ENCODE measurements at regions not wholly inside any gene's neighbourhood (a gene's known extent, or its start where the extent isn't known, plus 50 kb on each side); places are given as distances from the start of the nearest gene placed in this dataset.

DNA sequence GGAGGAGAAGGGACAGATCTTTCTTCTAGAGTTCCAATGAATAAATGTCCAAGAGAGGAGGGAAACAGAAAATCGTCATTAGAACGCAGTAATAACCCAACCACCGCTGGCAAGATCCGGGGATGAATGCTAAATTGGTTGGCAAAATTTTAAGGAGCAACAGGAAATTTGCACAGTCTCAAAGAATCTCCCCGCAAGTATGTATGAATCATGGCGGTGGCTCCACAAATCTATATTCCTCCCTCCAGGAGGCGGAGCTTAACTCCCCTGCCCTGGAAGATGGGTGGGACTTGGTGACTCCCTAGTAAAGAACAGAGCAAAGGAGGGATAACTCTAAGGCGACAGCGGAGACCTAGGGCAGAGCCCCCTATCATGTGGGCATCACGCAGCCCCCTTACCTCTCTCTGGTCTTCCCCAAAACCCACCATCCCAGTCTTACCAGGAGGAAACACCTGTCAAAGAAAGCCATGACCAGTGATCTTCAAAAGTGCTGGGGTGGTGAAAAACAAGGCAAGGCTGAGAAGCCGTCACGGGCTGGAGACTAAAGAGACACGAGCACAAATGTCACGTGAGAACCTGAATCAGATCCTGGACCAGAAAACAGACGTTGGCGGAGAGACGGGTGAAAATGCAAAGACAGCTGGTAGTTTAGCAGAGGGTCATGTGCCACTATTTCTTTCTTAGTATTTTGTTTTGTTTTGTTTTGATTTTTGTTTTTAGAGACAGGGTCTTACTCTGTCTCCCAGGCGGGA, 125.8 kb downstream of the NCOR2 start:
- 77% methylated on average over 12 of the region's 18 CpGs for WGBS (ENCODE audit: insufficient coverage)
- peak in 1 of 6 donors; percentile 47 for DNase-seq (ENCODE audit: low read depth in 4 of 6, low spot score in 6 of 6)
- Histone ChIP-seq H3K27ac (ENCODE audit: low read depth, low read length) (no peak overlapping the region), H3K4me1 (ENCODE audit: control insufficient read depth, insufficient read depth, low read length) (peaks cover 52% of the 10 kb centered on the region), H3K9me3 (ENCODE audit: control insufficient read depth, insufficient read depth, low read length) (no peaks in the 10 kb centered on the region), H3K4me3 (ENCODE audit: low read depth, low read length) (no peak overlapping the region), H3K36me3 (ENCODE audit: control insufficient read depth, insufficient read depth, low read length) (peaks cover 69% of the 10 kb centered on the region), H3K27me3 (ENCODE audit: control insufficient read depth, insufficient read depth, low read length) (no peaks in the 10 kb centered on the region)

DNA sequence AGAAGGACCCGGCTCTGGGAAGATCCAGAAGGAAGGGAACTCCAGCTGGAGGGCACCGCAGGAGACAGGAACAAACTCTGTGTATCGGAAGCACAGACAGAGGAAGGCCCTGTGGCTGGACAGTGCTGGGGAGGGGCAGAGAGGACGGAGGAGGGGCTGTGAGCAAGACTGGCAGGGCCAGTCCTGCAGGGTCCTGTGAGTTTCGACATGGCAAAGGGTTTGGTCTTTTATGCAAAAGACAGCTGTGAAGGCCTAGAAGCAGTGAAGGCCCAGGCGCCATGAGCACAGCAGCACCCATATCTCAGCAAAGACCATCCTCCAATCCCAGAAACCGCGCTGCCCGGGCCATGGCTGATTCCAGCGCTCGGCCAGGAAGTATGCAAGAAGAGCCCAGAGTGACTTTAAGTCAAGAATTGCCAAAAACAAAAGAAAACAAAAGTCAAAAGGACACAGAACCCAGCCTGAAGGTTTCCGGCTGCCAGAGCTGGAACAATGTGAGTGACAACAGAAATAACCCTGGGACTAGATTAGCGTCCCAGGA, 126.5 kb downstream of the NCOR2 start:
- no peak overlapping the region for H3K27ac ChIP-seq (ENCODE audit: low read depth, low read length)
- peaks cover 72% of the 10 kb centered on the region for H3K36me3 ChIP-seq (ENCODE audit: control insufficient read depth, insufficient read depth, low read length)
- H3K4me1 ChIP-seq (ENCODE audit: control insufficient read depth, insufficient read depth, low read length), result peaks cover 46% of the 10 kb centered on the region
- no peak overlapping the region for H3K4me3 ChIP-seq (ENCODE audit: low read depth, low read length)
- WGBS (ENCODE audit: insufficient coverage), result 82% methylated on average over 12 of the region's 13 CpGs
- no peaks in the 10 kb centered on the region for H3K27me3 ChIP-seq (ENCODE audit: control insufficient read depth, insufficient read depth, low read length)
- no peaks in the 10 kb centered on the region for H3K9me3 ChIP-seq (ENCODE audit: control insufficient read depth, insufficient read depth, low read length)
- DNase-seq (ENCODE audit: low read depth in 4 of 6, low spot score in 6 of 6), result no peak

DNA sequence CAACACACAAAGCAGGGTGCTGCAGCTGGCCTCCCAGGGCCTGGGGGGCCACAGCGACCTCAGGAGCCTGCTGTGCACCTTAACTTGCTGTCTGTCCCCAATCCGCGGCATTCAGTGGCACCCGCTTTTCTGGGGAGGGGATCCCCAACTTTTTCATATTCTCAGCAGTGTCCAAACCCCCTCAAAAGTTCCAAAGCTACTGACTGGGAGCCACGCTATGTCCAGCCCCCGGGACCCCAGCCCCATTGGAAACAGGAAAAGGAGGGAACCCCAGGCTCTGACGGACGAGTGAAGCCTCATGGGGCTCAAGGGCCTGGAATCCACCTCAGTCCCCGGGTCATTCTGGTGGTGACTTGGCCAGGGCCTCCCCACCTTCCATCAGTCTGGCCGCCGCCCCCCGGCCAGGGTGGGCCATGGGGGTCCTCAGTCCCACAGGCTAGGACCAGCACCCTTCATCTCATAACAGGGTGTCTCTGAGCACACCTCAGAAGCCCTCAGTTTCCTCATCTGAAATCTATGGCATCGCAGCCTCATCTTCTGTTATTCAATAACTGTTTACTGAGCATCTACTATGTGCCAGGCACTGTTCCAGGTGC, 127.3 kb downstream of the NCOR2 start:
- 91% methylated on average over 12 of the region's 13 CpGs for WGBS (ENCODE audit: insufficient coverage)
- no peak overlapping the region for H3K27ac ChIP-seq (ENCODE audit: low read depth, low read length)
- H3K9me3 ChIP-seq (ENCODE audit: control insufficient read depth, insufficient read depth, low read length), result no peaks in the 10 kb centered on the region
- peaks cover 72% of the 10 kb centered on the region for H3K36me3 ChIP-seq (ENCODE audit: control insufficient read depth, insufficient read depth, low read length)
- H3K4me1 ChIP-seq (ENCODE audit: control insufficient read depth, insufficient read depth, low read length), result peaks cover 45% of the 10 kb centered on the region
- no peak for DNase-seq (ENCODE audit: low read depth in 4 of 6, low spot score in 6 of 6)
- H3K27me3 ChIP-seq (ENCODE audit: control insufficient read depth, insufficient read depth, low read length), result no peaks in the 10 kb centered on the region
- H3K4me3 ChIP-seq (ENCODE audit: low read depth, low read length), result no peak overlapping the region

DNA sequence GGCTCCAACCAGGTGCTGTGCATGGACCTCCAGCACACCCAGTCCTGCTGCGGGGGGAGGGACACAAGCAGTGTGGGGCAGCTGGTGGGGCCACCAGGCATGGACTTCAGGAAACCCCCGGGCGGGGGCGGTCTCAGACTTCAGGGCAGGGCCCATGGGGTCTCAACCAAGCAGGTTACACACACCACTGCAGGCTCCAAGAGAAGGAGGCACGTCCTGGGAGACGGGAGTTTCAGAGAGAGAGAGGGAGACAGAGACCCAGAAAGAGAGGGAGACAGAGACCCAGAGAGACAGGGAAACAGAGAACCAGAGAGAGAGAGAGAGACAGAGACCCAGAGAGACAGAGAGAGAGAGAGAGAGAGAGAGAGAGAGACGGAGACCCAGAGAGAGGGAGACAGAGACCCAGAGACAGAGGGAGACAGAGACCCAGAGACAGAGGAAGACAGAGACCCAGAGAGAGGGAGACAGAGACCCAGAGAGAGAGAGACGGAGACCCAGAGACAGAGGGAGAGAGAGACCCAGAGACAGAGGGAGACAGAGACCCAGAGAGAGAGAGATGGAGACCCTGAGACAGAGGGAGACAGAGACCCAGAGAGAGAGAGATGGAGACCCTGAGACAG, 128.9 kb downstream of the NCOR2 start:
- Histone ChIP-seq H3K27ac (ENCODE audit: low read depth, low read length) (no peak overlapping the region), H3K4me3 (ENCODE audit: low read depth, low read length) (no peak overlapping the region), H3K9me3 (ENCODE audit: control insufficient read depth, insufficient read depth, low read length) (no peaks in the 10 kb centered on the region), H3K27me3 (ENCODE audit: control insufficient read depth, insufficient read depth, low read length) (no peaks in the 10 kb centered on the region), H3K4me1 (ENCODE audit: control insufficient read depth, insufficient read depth, low read length) (peaks cover 52% of the 10 kb centered on the region), H3K36me3 (ENCODE audit: control insufficient read depth, insufficient read depth, low read length) (peaks cover 69% of the 10 kb centered on the region)
- no peak for DNase-seq (ENCODE audit: low read depth in 4 of 6, low spot score in 6 of 6)
- WGBS (ENCODE audit: insufficient coverage), result 76% methylated on average over 5 of the region's 8 CpGs

DNA sequence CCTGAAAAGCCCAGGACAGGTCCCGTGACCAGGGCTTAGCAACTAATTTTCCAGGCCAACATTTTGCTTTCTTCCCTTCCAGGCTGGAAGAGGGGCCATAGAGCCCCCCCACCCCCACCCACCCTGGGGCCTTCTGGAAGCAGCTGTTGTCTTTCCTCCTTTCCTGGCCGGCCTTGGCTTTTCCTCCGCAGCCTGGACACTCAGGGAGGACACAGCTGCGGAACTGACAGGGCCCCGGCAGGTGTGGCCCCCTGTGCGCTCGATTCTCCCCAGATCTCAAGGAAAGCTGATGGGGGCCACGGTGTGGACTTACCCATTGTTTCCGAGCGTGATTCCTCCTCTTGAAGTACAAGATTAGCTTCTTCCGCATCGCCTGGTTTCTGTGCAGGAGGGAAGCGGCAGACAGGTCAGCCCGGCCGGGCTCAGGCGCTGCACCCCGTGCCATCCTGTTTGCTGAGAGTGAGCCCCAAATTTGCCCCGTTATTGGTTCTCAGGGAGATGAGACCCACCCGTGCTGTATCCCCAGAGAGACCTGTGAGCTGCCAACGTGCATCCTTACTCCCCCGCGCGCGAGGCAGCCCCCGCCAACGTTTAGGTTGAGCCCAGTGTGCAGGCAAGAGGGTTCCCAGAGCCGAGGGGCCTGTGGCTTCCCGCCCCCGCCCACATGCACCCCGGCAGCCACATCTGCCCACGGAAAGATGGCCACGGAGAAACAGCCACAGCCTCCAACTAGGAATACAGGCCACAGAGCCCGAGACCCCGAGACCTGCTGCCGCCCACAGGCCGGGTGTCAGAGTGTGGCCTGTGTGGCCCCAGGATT, 129.6 kb downstream of the NCOR2 start:
- DNase-seq (ENCODE audit: low read depth in 4 of 6, low spot score in 6 of 6), result no peak
- peaks cover 54% of the 10 kb centered on the region for H3K4me1 ChIP-seq (ENCODE audit: control insufficient read depth, insufficient read depth, low read length)
- H3K9me3 ChIP-seq (ENCODE audit: control insufficient read depth, insufficient read depth, low read length), result no peaks in the 10 kb centered on the region
- H3K36me3 ChIP-seq (ENCODE audit: control insufficient read depth, insufficient read depth, low read length), result peaks cover 71% of the 10 kb centered on the region
- WGBS (ENCODE audit: insufficient coverage), result 74% methylated on average over 27 of the region's 36 CpGs
- no peak overlapping the region for H3K4me3 ChIP-seq (ENCODE audit: low read depth, low read length)
- H3K27me3 ChIP-seq (ENCODE audit: control insufficient read depth, insufficient read depth, low read length), result no peaks in the 10 kb centered on the region
- H3K27ac ChIP-seq (ENCODE audit: low read depth, low read length), result no peak overlapping the region

DNA sequence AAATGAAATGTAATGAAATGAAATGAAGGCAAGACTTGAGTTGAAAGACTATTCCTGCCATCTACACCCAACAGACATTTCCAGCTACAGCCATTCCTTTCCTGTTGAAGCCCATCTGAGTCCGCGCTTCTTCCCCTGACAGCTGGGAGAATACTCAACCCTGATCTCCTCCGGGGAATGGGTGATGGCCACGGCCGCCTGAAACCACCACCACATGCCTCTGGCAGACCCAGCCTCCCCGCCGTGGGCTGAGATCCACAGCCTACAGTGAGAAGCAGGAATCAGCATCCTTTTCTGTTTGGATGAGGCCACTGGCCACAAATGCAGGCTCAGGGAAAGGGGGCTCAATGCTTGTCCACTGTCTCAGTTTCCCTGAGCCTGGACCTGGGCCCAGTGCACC, 130.3 kb downstream of the NCOR2 start:
- Histone ChIP-seq H3K4me1 (ENCODE audit: control insufficient read depth, insufficient read depth, low read length) (peaks cover 60% of the 10 kb centered on the region), H3K4me3 (ENCODE audit: low read depth, low read length) (no peak overlapping the region), H3K36me3 (ENCODE audit: control insufficient read depth, insufficient read depth, low read length) (peaks cover 72% of the 10 kb centered on the region), H3K27ac (ENCODE audit: low read depth, low read length) (no peak overlapping the region), H3K27me3 (ENCODE audit: control insufficient read depth, insufficient read depth, low read length) (no peaks in the 10 kb centered on the region), H3K9me3 (ENCODE audit: control insufficient read depth, insufficient read depth, low read length) (no peaks in the 10 kb centered on the region)
- DNase-seq (ENCODE audit: low read depth in 4 of 6, low spot score in 6 of 6), result no peak
- 69% methylated on average over 4 of the region's 7 CpGs for WGBS (ENCODE audit: insufficient coverage)

DNA sequence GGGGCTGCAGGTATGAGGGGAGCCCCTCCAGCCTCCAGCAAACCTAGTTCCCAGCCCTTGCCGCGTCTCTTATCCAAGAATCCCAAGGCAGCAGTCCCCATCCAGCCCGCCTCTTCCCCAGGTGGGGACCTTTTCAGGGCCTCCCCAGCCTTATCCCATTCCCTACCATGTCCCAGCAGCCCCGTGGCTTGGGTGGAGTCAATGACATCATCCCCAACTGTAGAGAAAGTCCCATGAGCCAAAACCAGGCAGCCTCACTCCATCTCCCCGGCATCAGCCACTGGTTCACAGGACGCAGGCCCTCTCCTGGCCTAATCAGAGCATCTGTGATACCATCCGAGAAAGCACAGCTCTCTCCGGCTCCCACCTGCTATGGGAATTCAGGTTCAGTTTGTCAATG, 131.0 kb downstream of the NCOR2 start:
- no peaks in the 10 kb centered on the region for H3K27me3 ChIP-seq (ENCODE audit: control insufficient read depth, insufficient read depth, low read length)
- H3K9me3 ChIP-seq (ENCODE audit: control insufficient read depth, insufficient read depth, low read length), result no peaks in the 10 kb centered on the region
- DNase-seq (ENCODE audit: low read depth in 4 of 6, low spot score in 6 of 6), result no peak
- H3K27ac ChIP-seq (ENCODE audit: low read depth, low read length), result no peak overlapping the region
- WGBS (ENCODE audit: insufficient coverage), result 81% methylated on average over 4 of the region's 8 CpGs
- H3K36me3 ChIP-seq (ENCODE audit: control insufficient read depth, insufficient read depth, low read length), result peaks cover 73% of the 10 kb centered on the region
- no peak overlapping the region for H3K4me3 ChIP-seq (ENCODE audit: low read depth, low read length)
- H3K4me1 ChIP-seq (ENCODE audit: control insufficient read depth, insufficient read depth, low read length), result peaks cover 62% of the 10 kb centered on the region

DNA sequence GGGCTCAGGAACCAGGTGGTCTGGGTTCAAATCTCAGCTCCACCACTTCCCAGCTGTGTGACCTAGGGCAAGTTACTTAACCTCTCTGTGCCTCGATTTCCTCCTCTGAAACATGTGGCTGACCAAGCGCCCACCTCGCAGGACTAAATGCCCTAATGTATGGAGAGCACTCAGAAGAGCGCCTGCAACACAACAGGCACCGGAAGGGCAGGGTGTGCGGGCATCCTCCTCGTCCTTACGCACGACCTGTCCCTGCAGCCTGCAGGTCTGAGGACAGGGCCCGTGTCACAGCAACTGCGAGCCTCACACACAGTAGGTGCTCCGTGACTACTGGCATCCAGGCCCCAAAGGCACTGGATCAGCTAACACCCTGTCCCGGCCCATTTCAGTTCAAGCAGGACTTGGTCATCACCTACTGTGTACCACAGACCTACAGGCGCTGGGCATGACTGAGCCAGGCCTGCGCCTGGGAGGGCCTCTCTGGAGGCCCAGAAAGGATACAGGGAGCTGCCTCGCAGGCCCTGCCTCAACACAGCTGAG, 131.5 kb downstream of the NCOR2 start:
- Histone ChIP-seq H3K9me3 (ENCODE audit: control insufficient read depth, insufficient read depth, low read length) (no peaks in the 10 kb centered on the region), H3K27ac (ENCODE audit: low read depth, low read length) (no peak overlapping the region), H3K4me1 (ENCODE audit: control insufficient read depth, insufficient read depth, low read length) (peaks cover 60% of the 10 kb centered on the region), H3K36me3 (ENCODE audit: control insufficient read depth, insufficient read depth, low read length) (peaks cover 73% of the 10 kb centered on the region), H3K27me3 (ENCODE audit: control insufficient read depth, insufficient read depth, low read length) (no peaks in the 10 kb centered on the region), H3K4me3 (ENCODE audit: low read depth, low read length) (no peak overlapping the region)
- WGBS (ENCODE audit: insufficient coverage), result 96% methylated on average over 13 of the region's 16 CpGs
- no peak for DNase-seq (ENCODE audit: low read depth in 4 of 6, low spot score in 6 of 6)

All from spinal cord (tissue), 9 donors.